CD4-positive, CD25-positive, alpha-beta regulatory T cell (primary cell): ENCODE measurements at regions not wholly inside any gene's neighbourhood (a gene's known extent, or its start where the extent isn't known, plus 50 kb on each side); places are given as distances from the start of the nearest gene placed in this dataset.

Experiments used
- ATAC-seq, 2 donors: fragments of 150-1000 bp; cut with Tn5 transposase; one replicate each; pipeline ENCODE4 v1.10.0; 2021; ENCODE audit warnings: low read depth in 2 of 2, moderate number of reproducible peaks in 2 of 2, moderate library complexity in 1 of 2
- DNase-seq, 3 donors: peaks; one replicate each; pipeline versions ENCODE4 v3.0.0 to v3.0.0-alpha.2; 2012 to 2022; ENCODE audit warnings: mixed read lengths in 1 of 3
- H3K27ac ChIP-seq: one replicate; pipeline ENCODE4 v1.7.0; 2013; ENCODE audit warnings: mild to moderate bottlenecking, low read length; ENCODE audit not compliant: insufficient read depth, poor library complexity, severe bottlenecking
- H3K27me3 ChIP-seq: one replicate; pipeline ENCODE4 v1.7.0; 2013; ENCODE audit warnings: low read length; ENCODE audit not compliant: control insufficient read depth, insufficient read depth
- H3K36me3 ChIP-seq: one replicate; pipeline ENCODE4 v1.7.0; 2013; ENCODE audit warnings: mild to moderate bottlenecking, low read length, moderate library complexity; ENCODE audit not compliant: control insufficient read depth, insufficient read depth
- H3K4me1 ChIP-seq: 2 replicates; pipeline ENCODE4 v1.7.0; 2013; ENCODE audit warnings: mild to moderate bottlenecking, low read length; ENCODE audit not compliant: insufficient read depth, control insufficient read depth, poor library complexity, severe bottlenecking
- H3K4me3 ChIP-seq: one replicate; pipeline ENCODE4 v1.7.0; 2013; ENCODE audit warnings: low read depth, mild to moderate bottlenecking, low read length, moderate library complexity
- H3K9me3 ChIP-seq, 2 experiments: 1 replicate in 1 of 2; 2 replicates in 1 of 2; pipeline ENCODE4 v1.7.0; 2013; ENCODE audit warnings: low read length in 2 of 2, mild to moderate bottlenecking in 1 of 2, moderate library complexity in 1 of 2; ENCODE audit not compliant: control insufficient read depth in 2 of 2
- H3K27ac Mint-ChIP-seq, 3 donors: one replicate each; pipeline ENCODE4 v1.8.0; 2020 to 2022; ENCODE audit warnings: mild to moderate bottlenecking in 3 of 3, mixed read lengths in 3 of 3, moderate library complexity in 2 of 3
- H3K27me3 Mint-ChIP-seq: one replicate; pipeline ENCODE4 v1.8.0; 2022; ENCODE audit warnings: mild to moderate bottlenecking, mixed read lengths
- H3K36me3 Mint-ChIP-seq: one replicate; pipeline ENCODE4 v1.8.0; 2020; ENCODE audit warnings: mixed read lengths
- H3K4me1 Mint-ChIP-seq, 4 donors: one replicate each; pipeline ENCODE4 v1.8.0; 2020 to 2022; ENCODE audit warnings: mixed read lengths in 4 of 4, mild to moderate bottlenecking in 1 of 4
- H3K4me3 Mint-ChIP-seq, 4 donors: one replicate each; pipeline ENCODE4 v1.8.0; 2020 to 2022; ENCODE audit warnings: mild to moderate bottlenecking in 4 of 4, mixed read lengths in 4 of 4, moderate library complexity in 3 of 4
- H3K9me3 Mint-ChIP-seq, 7 donors: one replicate each; pipeline ENCODE4 v1.8.0; 2020 to 2022; ENCODE audit warnings: mixed read lengths in 7 of 7, mild to moderate bottlenecking in 3 of 7, moderate library complexity in 2 of 7

GRCh38 chr12:130225347-130225746 lies 63.1 kb downstream of the FZD10 start:
- Mint-ChIP-seq H3K27ac (no peak overlapping the region), H3K27me3 (peaks cover 2% of the 10 kb centered on the region), H3K36me3 (no peaks in the 10 kb centered on the region), H3K9me3 (peaks cover 0 to 9% (median 4%) of the 10 kb centered on the region in 7 donors), H3K4me1 (no peaks in the 10 kb centered on the region), H3K4me3 (no peak overlapping the region)
- Histone ChIP-seq H3K9me3 (no peaks in the 10 kb centered on the region), H3K4me1 (no peaks in the 10 kb centered on the region), H3K27me3 (no peaks in the 10 kb centered on the region), H3K27ac (no peak overlapping the region), H3K4me3 (no peak overlapping the region), H3K36me3 (no peaks in the 10 kb centered on the region)
- ATAC-seq (no peak), DNase-seq (no peak)

GRCh38 chr12:130226126-130226525 lies 63.9 kb downstream of the FZD10 start:
- Histone ChIP-seq H3K4me3 (no peak overlapping the region), H3K9me3 (no peaks in the 10 kb centered on the region), H3K4me1 (no peaks in the 10 kb centered on the region), H3K27ac (no peak overlapping the region), H3K36me3 (no peaks in the 10 kb centered on the region), H3K27me3 (no peaks in the 10 kb centered on the region)
- Mint-ChIP-seq H3K9me3 (peaks cover 0 to 15% (median 4%) of the 10 kb centered on the region in 7 donors), H3K4me3 (no peak overlapping the region), H3K27me3 (no peaks in the 10 kb centered on the region), H3K4me1 (no peaks in the 10 kb centered on the region), H3K27ac (no peak overlapping the region), H3K36me3 (no peaks in the 10 kb centered on the region)
- DNase-seq: no peak
- ATAC-seq: no peak

GRCh38 chr12:130226771-130227170 lies 64.5 kb downstream of the FZD10 start:
- H3K36me3 Mint-ChIP-seq: no peaks in the 10 kb centered on the region
- Histone ChIP-seq H3K27me3 (no peaks in the 10 kb centered on the region), H3K27ac (no peak overlapping the region), H3K9me3 (no peaks in the 10 kb centered on the region), H3K4me1 (no peaks in the 10 kb centered on the region), H3K4me3 (no peak overlapping the region), H3K36me3 (no peaks in the 10 kb centered on the region)
- DNase-seq (no peak), ATAC-seq (no peak)
- no peaks in the 10 kb centered on the region for H3K4me1 Mint-ChIP-seq
- no peaks in the 10 kb centered on the region for H3K27me3 Mint-ChIP-seq
- H3K27ac Mint-ChIP-seq: no peak overlapping the region
- peaks cover 0 to 17% (median 4%) of the 10 kb centered on the region in 7 donors for H3K9me3 Mint-ChIP-seq
- no peak overlapping the region for H3K4me3 Mint-ChIP-seq

GRCh38 chr12:130227641-130228040 lies 65.4 kb downstream of the FZD10 start:
- Mint-ChIP-seq H3K9me3 (peaks cover 0 to 17% (median 5%) of the 10 kb centered on the region in 7 donors), H3K27me3 (no peaks in the 10 kb centered on the region), H3K4me1 (no peaks in the 10 kb centered on the region), H3K27ac (no peak overlapping the region), H3K36me3 (no peaks in the 10 kb centered on the region), H3K4me3 (no peak overlapping the region)
- DNase-seq (no peak), ATAC-seq (no peak)
- H3K9me3 ChIP-seq: no peaks in the 10 kb centered on the region
- no peaks in the 10 kb centered on the region for H3K27me3 ChIP-seq
- no peaks in the 10 kb centered on the region for H3K36me3 ChIP-seq
- no peak overlapping the region for H3K4me3 ChIP-seq
- no peaks in the 10 kb centered on the region for H3K4me1 ChIP-seq
- H3K27ac ChIP-seq: no peak overlapping the region

- Histone ChIP-seq H3K27me3 (no peaks in the 10 kb centered on the region), H3K27ac (no peak overlapping the region), H3K4me1 (no peaks in the 10 kb centered on the region), H3K4me3 (no peak overlapping the region), H3K9me3 (peaks cover 0 to 1% of the 10 kb centered on the region in 2 experiments), H3K36me3 (no peaks in the 10 kb centered on the region)
- ATAC-seq (no peak), DNase-seq (no peak)
- Mint-ChIP-seq H3K9me3 (peaks cover 2 to 8% (median 4%) of the 10 kb centered on the region in 7 donors), H3K27me3 (no peaks in the 10 kb centered on the region), H3K4me1 (no peaks in the 10 kb centered on the region), H3K27ac (no peak overlapping the region), H3K4me3 (no peak overlapping the region), H3K36me3 (no peaks in the 10 kb centered on the region)
Measured at GRCh38 chr12:130236446-130236845, 74.2 kb downstream of the FZD10 start.

- H3K4me3 ChIP-seq: no peak overlapping the region
- no peaks in the 10 kb centered on the region for H3K9me3 ChIP-seq
- no peak overlapping the region for H3K4me3 Mint-ChIP-seq
- no peaks in the 10 kb centered on the region for H3K27me3 ChIP-seq
- H3K36me3 Mint-ChIP-seq: no peaks in the 10 kb centered on the region
- peaks cover 0 to 3% (median 2%) of the 10 kb centered on the region in 7 donors for H3K9me3 Mint-ChIP-seq
- no peaks in the 10 kb centered on the region for H3K4me1 ChIP-seq
- H3K27me3 Mint-ChIP-seq: no peaks in the 10 kb centered on the region
- DNase-seq (no peak), ATAC-seq (no peak)
- H3K27ac ChIP-seq: no peak overlapping the region
- no peaks in the 10 kb centered on the region for H3K4me1 Mint-ChIP-seq
- no peaks in the 10 kb centered on the region for H3K36me3 ChIP-seq
- H3K27ac Mint-ChIP-seq: no peak overlapping the region
Measured at GRCh38 chr12:130240831-130241590, 78.7 kb downstream of the FZD10 start.

- H3K27ac Mint-ChIP-seq: no peak overlapping the region
- H3K27me3 Mint-ChIP-seq: no peaks in the 10 kb centered on the region
- H3K27ac ChIP-seq: no peak overlapping the region
- H3K4me3 Mint-ChIP-seq: no peak overlapping the region
- H3K9me3 ChIP-seq: no peaks in the 10 kb centered on the region
- H3K36me3 ChIP-seq: no peaks in the 10 kb centered on the region
- DNase-seq (no peak), ATAC-seq (no peak)
- no peaks in the 10 kb centered on the region for H3K4me1 ChIP-seq
- peaks cover 0 to 4% (median 3%) of the 10 kb centered on the region in 7 donors for H3K9me3 Mint-ChIP-seq
- no peaks in the 10 kb centered on the region for H3K4me1 Mint-ChIP-seq
- no peaks in the 10 kb centered on the region for H3K36me3 Mint-ChIP-seq
- no peaks in the 10 kb centered on the region for H3K27me3 ChIP-seq
- no peak overlapping the region for H3K4me3 ChIP-seq
Measured at GRCh38 chr12:130242506-130242905, 80.2 kb downstream of the FZD10 start.

GRCh38 chr12:130245251-130245650 lies 83.0 kb downstream of the FZD10 start:
- no peaks in the 10 kb centered on the region for H3K36me3 ChIP-seq

More at GRCh38 chr12:130245251-130245650, 83.0 kb downstream of the FZD10 start:
- Histone ChIP-seq H3K27ac (no peak overlapping the region), H3K4me3 (no peak overlapping the region), H3K4me1 (no peaks in the 10 kb centered on the region), H3K9me3 (no peaks in the 10 kb centered on the region), H3K27me3 (no peaks in the 10 kb centered on the region)
- Mint-ChIP-seq H3K4me3 (no peak overlapping the region), H3K27me3 (no peaks in the 10 kb centered on the region), H3K36me3 (no peaks in the 10 kb centered on the region), H3K27ac (no peak overlapping the region), H3K4me1 (no peaks in the 10 kb centered on the region), H3K9me3 (peaks cover 0 to 7% (median 6%) of the 10 kb centered on the region in 7 donors)
- no peak for ATAC-seq
- DNase-seq: no peak
